Left lung (tissue), 4 donors: ENCODE measurements at regions not wholly inside any gene's neighbourhood (a gene's known extent, or its start where the extent isn't known, plus 50 kb on each side); places are given as distances from the start of the nearest gene placed in this dataset.
"Not testable (repeated sequence)": the region's sequence is repeated elsewhere in the genome, so short reads cannot be mapped to it uniquely, and the experiment has no call there.

Experiments
- ATAC-seq: fragments of 200-7000 bp; cut with Tn5 transposase; one replicate; pipeline ENCODE4 v1.9.1; 2020; ENCODE audit warnings: moderate library complexity
- DNase-seq, 4 donors: peaks; one replicate each; pipeline ENCODE4 v3.0.0-alpha.2; 2013 to 2020
- H3K27ac ChIP-seq, 2 donors: fragments of 200-600 bp; sonication (generic) in 1 of 2; one replicate each; pipeline versions ENCODE4 v1.5.0 to v1.8.0; 2020 to 2021
- H3K27me3 ChIP-seq, 2 donors: fragments of 200-600 bp; sonication (generic) in 1 of 2; one replicate each; pipeline versions ENCODE4 v1.5.0 to v1.8.0; 2020 to 2021
- H3K36me3 ChIP-seq, 2 donors: fragments of 200-600 bp; sonication (generic) in 1 of 2; one replicate each; pipeline versions ENCODE4 v1.5.0 to v1.8.0; 2020 to 2021
- H3K4me1 ChIP-seq, 2 donors: fragments of 200-600 bp; one replicate each; pipeline ENCODE4 v1.8.0; 2021
- H3K4me3 ChIP-seq, 2 donors: fragments of 200-600 bp; sonication (generic) in 1 of 2; one replicate each; pipeline versions ENCODE4 v1.5.0 to v1.8.0; 2020 to 2021; ENCODE audit warnings: mild to moderate bottlenecking in 1 of 2
- H3K9me3 ChIP-seq, 2 donors: fragments of 200-600 bp; sonication (generic) in 1 of 2; one replicate each; pipeline versions ENCODE4 v1.5.0 to v1.8.0; 2020 to 2021
- intact Hi-C, 2 donors: fragments of 100-400 bp; cut with DNase I; formaldehyde crosslinking; loops; one replicate each; pipeline versions ENCODE4 v1.11.2 to v1.14.2; 2022
- TF ChIP-seq, protein P1 (sequence below), 2 donors: fragments of 200-600 bp; sonication (generic) in 1 of 2; IDR thresholded peaks; one replicate each; pipeline versions ENCODE4 v1.5.0 to v1.8.0; 2021; ENCODE audit warnings: antibody characterized with exemption in 2 of 2
- donor health status: DM: no; HTN: yes; CAD: no.
- donor health status: DM: no; HTN: no; CAD: no.

DNA sequence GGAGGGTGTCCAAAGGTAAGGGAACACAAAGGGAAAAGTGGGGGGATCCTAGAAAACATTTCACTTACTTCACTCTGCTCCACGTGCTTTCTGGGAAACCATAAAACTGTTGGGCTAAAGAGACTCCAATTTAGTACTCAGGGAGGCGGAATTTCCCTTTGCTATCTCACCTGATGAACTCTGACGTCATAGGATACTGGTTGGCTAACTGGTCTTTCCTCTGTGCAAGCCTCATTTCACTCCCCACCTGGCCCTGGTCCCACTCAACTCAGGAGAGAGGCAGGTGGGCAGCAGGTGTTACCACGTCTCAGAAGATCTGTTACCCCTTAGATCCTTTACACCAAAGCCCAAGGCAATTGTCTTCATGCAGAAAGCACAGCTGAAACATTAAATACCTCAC, 51.8 kb upstream of the PMAIP1 start:
- ATAC-seq (no peak), DNase-seq (no peak)
- TF ChIP-seq, protein P1, sequence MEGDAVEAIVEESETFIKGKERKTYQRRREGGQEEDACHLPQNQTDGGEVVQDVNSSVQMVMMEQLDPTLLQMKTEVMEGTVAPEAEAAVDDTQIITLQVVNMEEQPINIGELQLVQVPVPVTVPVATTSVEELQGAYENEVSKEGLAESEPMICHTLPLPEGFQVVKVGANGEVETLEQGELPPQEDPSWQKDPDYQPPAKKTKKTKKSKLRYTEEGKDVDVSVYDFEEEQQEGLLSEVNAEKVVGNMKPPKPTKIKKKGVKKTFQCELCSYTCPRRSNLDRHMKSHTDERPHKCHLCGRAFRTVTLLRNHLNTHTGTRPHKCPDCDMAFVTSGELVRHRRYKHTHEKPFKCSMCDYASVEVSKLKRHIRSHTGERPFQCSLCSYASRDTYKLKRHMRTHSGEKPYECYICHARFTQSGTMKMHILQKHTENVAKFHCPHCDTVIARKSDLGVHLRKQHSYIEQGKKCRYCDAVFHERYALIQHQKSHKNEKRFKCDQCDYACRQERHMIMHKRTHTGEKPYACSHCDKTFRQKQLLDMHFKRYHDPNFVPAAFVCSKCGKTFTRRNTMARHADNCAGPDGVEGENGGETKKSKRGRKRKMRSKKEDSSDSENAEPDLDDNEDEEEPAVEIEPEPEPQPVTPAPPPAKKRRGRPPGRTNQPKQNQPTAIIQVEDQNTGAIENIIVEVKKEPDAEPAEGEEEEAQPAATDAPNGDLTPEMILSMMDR (IDR thresholded peaks at IDR 0.05), result no peak
- H3K36me3 ChIP-seq, result no peaks in the 10 kb centered on the region
- no peak overlapping the region for H3K27ac ChIP-seq
- H3K9me3 ChIP-seq, result no peaks in the 10 kb centered on the region
- no peak overlapping the region for H3K4me3 ChIP-seq
- intact Hi-C loops, result no loop called here
- no peaks in the 10 kb centered on the region for H3K27me3 ChIP-seq
- H3K4me1 ChIP-seq, result peaks cover 0 to 3% of the 10 kb centered on the region in 2 donors

DNA sequence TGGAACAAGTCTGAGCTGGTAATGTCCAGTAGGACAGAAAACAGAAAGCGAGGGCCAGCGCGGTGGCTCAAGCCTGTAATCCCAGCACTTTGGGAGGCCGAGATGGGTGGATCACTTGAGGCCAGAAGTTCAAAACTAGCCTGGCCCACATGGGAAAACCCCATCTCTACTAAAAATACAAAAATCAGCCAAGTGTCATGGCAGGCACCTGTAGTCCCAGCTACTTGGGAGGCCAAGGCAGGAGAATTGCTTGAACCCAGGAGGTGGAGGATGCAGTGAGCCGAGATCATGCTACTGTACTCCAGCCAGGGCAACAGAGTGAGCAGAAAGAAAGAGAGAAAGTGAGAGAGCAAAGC, 52.3 kb upstream of the PMAIP1 start:
- H3K4me1 ChIP-seq, H3K27me3 ChIP-seq, H3K4me3 ChIP-seq, ATAC-seq, H3K9me3 ChIP-seq, intact Hi-C loops, H3K27ac ChIP-seq, DNase-seq, H3K36me3 ChIP-seq: not testable (repeated sequence)

DNA sequence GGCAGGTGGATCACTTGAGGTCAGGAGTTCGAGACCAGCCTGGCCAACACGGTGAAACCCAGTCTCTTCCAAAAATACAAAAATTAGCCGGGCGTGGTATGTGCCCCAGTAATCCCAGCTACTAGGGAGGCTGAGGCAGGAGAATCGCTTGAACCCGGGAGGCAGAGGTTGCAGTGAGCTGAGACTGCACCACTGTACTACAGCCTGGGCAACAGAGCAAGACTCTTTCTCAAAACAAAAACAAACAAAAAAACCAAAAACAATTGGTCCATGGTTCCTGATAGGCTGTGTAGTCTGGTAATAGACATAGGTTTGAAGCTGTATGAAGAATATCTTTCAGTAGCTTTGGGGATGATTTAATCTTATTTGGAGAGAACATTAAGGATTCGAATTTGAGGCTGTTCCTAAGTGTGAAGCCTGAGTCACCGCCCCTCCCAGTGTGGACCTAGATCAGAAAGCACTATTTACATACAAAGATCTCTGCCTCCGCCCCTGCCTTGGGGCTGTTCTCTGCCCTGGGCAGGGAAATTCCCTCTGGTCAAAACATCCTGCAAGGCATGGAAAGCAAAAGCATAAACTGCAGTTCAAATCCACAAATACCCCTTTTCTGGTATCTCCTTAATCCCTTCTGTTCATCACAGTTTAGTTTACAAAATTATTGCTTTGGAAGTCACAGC, 52.8 kb upstream of the PMAIP1 start:
- ATAC-seq, result peak; percentile 89
- H3K4me1 ChIP-seq, result peaks cover 0 to 3% of the 10 kb centered on the region in 2 donors
- H3K9me3 ChIP-seq, result no peaks in the 10 kb centered on the region
- H3K36me3 ChIP-seq, result no peaks in the 10 kb centered on the region
- H3K4me3 ChIP-seq, result no peak overlapping the region
- no peak for DNase-seq
- TF ChIP-seq, protein P1 (IDR thresholded peaks at IDR 0.05), result no peak
- H3K27me3 ChIP-seq, result no peaks in the 10 kb centered on the region
- intact Hi-C loops, result no loop called here
- no peak overlapping the region for H3K27ac ChIP-seq

DNA sequence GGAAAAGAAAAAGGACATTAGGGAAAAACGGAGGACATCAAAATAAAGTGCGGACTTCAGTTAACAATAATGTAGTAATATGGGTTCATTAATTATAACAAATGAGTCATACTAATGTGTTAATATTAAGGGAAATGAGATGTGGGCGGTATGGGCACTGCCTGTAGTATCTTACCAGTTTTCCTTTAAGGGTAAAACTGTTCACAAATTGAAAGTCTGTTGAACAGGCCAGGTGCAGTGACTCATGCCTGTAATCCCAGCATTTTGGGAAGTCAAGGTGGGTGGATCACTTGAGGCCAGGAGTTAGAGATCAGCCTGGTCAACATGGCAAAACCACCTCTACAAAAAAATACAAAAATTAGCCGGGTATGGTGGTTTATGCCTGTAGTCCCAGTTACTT, 56.8 kb upstream of the PMAIP1 start:
- Histone ChIP-seq H3K27me3 (no peaks in the 10 kb centered on the region), H3K36me3 (no peaks in the 10 kb centered on the region), H3K4me1 (peaks cover 0 to 3% of the 10 kb centered on the region in 2 donors), H3K27ac (no peak overlapping the region), H3K4me3 (no peak overlapping the region), H3K9me3 (no peaks in the 10 kb centered on the region)
- TF ChIP-seq, protein P1 (IDR thresholded peaks at IDR 0.05), result no peak
- DNase-seq (no peak), ATAC-seq (no peak)
- intact Hi-C loops, result no loop called here

DNA sequence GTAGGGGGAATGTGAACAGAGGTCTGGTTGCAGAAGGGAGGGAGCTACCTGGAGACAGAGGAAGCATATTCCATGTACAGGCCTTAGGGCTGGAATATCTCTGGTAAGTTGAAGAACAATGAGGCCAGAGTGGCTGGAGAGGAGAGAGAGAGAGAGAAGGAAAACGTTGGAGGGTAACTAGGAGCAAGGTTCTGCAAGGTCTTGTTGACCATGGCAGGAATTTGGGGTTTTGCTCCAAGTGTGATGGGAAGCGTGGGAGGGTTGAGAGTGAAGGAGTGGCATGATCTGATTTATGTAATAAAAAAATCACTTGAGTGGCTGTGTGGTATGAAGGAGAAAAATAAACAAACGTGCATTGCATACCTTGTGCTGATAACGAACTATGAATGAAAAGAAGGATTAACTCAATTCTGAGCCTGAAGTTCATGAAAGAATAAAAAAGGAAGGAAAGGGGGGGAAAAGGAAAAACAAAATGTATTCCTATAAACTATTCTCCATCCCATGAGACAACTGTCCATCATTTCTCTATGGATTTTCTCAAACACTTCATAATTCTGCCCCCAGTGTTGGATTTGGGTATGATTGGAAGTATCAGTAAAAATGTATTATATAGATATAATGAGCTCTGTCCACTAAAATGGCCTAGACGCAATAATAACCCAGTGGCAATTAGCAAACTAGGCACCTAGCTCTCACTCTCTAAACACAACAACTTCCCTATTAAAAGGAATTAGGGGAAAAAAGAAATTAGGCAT, 59.7 kb upstream of the PMAIP1 start:
- H3K27ac ChIP-seq, result no peak overlapping the region
- no peaks in the 10 kb centered on the region for H3K36me3 ChIP-seq
- H3K9me3 ChIP-seq, result no peaks in the 10 kb centered on the region
- H3K4me3 ChIP-seq, result no peak overlapping the region
- intact Hi-C loops, result no loop called here
- ATAC-seq, result peak; percentile 71
- DNase-seq, result no peak
- H3K4me1 ChIP-seq, result no peaks in the 10 kb centered on the region
- TF ChIP-seq, protein P1 (IDR thresholded peaks at IDR 0.05), result no peak
- H3K27me3 ChIP-seq, result no peaks in the 10 kb centered on the region
